ENCODE measurements at regions not wholly inside any gene's neighbourhood (a gene's known extent, or its start where the extent isn't known, plus 50 kb on each side); places are given as distances from the start of the nearest gene placed in this dataset.

GRCh38 chr9:99743455-99743854, 78.2 kb upstream of the NR4A3 start:
- H3K27ac Mint-ChIP-seq, result no peak overlapping the region
- intact Hi-C loops (cut with micrococcal nuclease), result no loop called here
- Histone ChIP-seq H3K4me1 (ENCODE audit: control insufficient read depth in 1 of 2, insufficient read depth in 2 of 2, low read length in 2 of 2) (peaks cover 7 to 9% of the 10 kb centered on the region in 2 donors), H2AFZ (ENCODE audit: insufficient read depth, low read depth, low read length, poor library complexity, severe bottlenecking) (no peak overlapping the region), H3K4me2 (replicated peaks; ENCODE audit: extremely low read depth, low read length, poor library complexity, severe bottlenecking) (no peak overlapping the region), H3K27ac (ENCODE audit: low read depth in 1 of 2, low read length in 2 of 2) (no peak overlapping the region), H3K79me2 (ENCODE audit: insufficient read depth, low read length) (no peaks in the 10 kb centered on the region), H3K4me3 (replicated peaks in 1 of 3; ENCODE audit: low read depth in 2 of 3, low read length in 3 of 3) (no peak overlapping the region), H4K20me1 (ENCODE audit: insufficient read depth, low read length) (no peaks in the 10 kb centered on the region), H3K36me3 (replicated peaks in 1 of 2; ENCODE audit: control insufficient read depth in 1 of 2, insufficient read depth in 2 of 2, low read length in 2 of 2) (no peaks in the 10 kb centered on the region), H3K9ac (ENCODE audit: insufficient read depth, low read length, poor library complexity, severe bottlenecking) (no peak overlapping the region), H3K27me3 (ENCODE audit: control insufficient read depth in 2 of 2, insufficient read depth in 2 of 2, low read length in 2 of 2) (no peaks in the 10 kb centered on the region), H3K9me3 (replicated peaks in 1 of 2; ENCODE audit: control insufficient read depth in 1 of 2, insufficient read depth in 1 of 2, low read length in 2 of 2) (no peaks in the 10 kb centered on the region)
- TF ChIP-seq CTCF (IDR thresholded peaks at IDR 0.05), result no peak
- H3K9me3 Mint-ChIP-seq, result peaks cover 0 to 1% (median 0%) of the 10 kb centered on the region in 7 donors
- H3K36me3 Mint-ChIP-seq, result no peaks in the 10 kb centered on the region
- 83% methylated on average over 1 of the region's 3 CpGs for WGBS (ENCODE audit: insufficient coverage)
- DNase-seq, result no peak
- peaks cover 10% of the 10 kb centered on the region for H3K4me1 Mint-ChIP-seq
- H3K27me3 Mint-ChIP-seq (ENCODE audit: low read depth in 3 of 3), result no peaks in the 10 kb centered on the region
- no peak overlapping the region for H3K4me3 Mint-ChIP-seq

- H3K27ac Mint-ChIP-seq, result no peak overlapping the region
- Histone ChIP-seq H3K27me3 (ENCODE audit: control insufficient read depth in 2 of 2, insufficient read depth in 2 of 2, low read length in 2 of 2) (no peaks in the 10 kb centered on the region), H3K27ac (ENCODE audit: low read depth in 1 of 2, low read length in 2 of 2) (no peak overlapping the region), H3K4me1 (ENCODE audit: control insufficient read depth in 1 of 2, insufficient read depth in 2 of 2, low read length in 2 of 2) (peaks cover 11 to 16% of the 10 kb centered on the region in 2 donors), H3K9ac (ENCODE audit: insufficient read depth, low read length, poor library complexity, severe bottlenecking) (no peak overlapping the region), H3K79me2 (ENCODE audit: insufficient read depth, low read length) (no peaks in the 10 kb centered on the region), H3K4me2 (replicated peaks; ENCODE audit: extremely low read depth, low read length, poor library complexity, severe bottlenecking) (no peak overlapping the region), H3K4me3 (replicated peaks in 1 of 3; ENCODE audit: low read depth in 2 of 3, low read length in 3 of 3) (no peak overlapping the region), H2AFZ (ENCODE audit: insufficient read depth, low read depth, low read length, poor library complexity, severe bottlenecking) (no peak overlapping the region), H4K20me1 (ENCODE audit: insufficient read depth, low read length) (no peaks in the 10 kb centered on the region), H3K9me3 (replicated peaks in 1 of 2; ENCODE audit: control insufficient read depth in 1 of 2, insufficient read depth in 1 of 2, low read length in 2 of 2) (no peaks in the 10 kb centered on the region), H3K36me3 (replicated peaks in 1 of 2; ENCODE audit: control insufficient read depth in 1 of 2, insufficient read depth in 2 of 2, low read length in 2 of 2) (no peaks in the 10 kb centered on the region)
- no peak for DNase-seq
- no peaks in the 10 kb centered on the region for H3K36me3 Mint-ChIP-seq
- intact Hi-C loops (cut with micrococcal nuclease), result no loop called here
- WGBS (ENCODE audit: insufficient coverage), result no CpG with 5 or more reads among the region's 1 CpG
- H3K4me1 Mint-ChIP-seq, result peaks cover 17% of the 10 kb centered on the region
- TF ChIP-seq CTCF (IDR thresholded peaks at IDR 0.05), result no peak
- H3K4me3 Mint-ChIP-seq, result no peak overlapping the region
- peaks cover 0 to 1% (median 0%) of the 10 kb centered on the region in 7 donors for H3K9me3 Mint-ChIP-seq
- H3K27me3 Mint-ChIP-seq (ENCODE audit: low read depth in 3 of 3), result no peaks in the 10 kb centered on the region
Measured at GRCh38 chr9:99744132-99744531, 77.6 kb upstream of the NR4A3 start.

Measured in CD14-positive monocyte (primary cell).